Stomach (tissue), 4 donors: ENCODE measurements at regions not wholly inside any gene's neighbourhood (a gene's known extent, or its start where the extent isn't known, plus 50 kb on each side); places are given as distances from the start of the nearest gene placed in this dataset.

ENCODE experiments used
- CTCF ChIP-seq, 7 experiments: fragments of 450-650 bp in 4 of 7; fragments of 200-600 bp in 3 of 7; sonication (generic) in 3 of 7; IDR thresholded peaks; one replicate each; pipeline ENCODE4 v1.5.1; 2016 to 2019; ENCODE audit warnings: antibody characterized with exemption in 7 of 7, control low read depth in 2 of 7, mild to moderate bottlenecking in 1 of 7
- POLR2AphosphoS5 ChIP-seq, 3 donors: sonication (generic); formaldehyde crosslinking; IDR thresholded peaks; one replicate each; pipeline ENCODE4 v1.6.1; 2016; ENCODE audit warnings: antibody characterized with exemption in 3 of 3

- no peak for TF ChIP-seq CTCF (IDR thresholded peaks at IDR 0.05)
- no peak for TF ChIP-seq POLR2AphosphoS5 (IDR thresholded peaks at IDR 0.05)
Measured at GRCh38 chr2:83730223-83730622, 728.9 kb downstream of the SUCLG1 start.
